Suprapubic skin (tissue), 4 donors: ENCODE measurements at regions not wholly inside any gene's neighbourhood (a gene's known extent, or its start where the extent isn't known, plus 50 kb on each side); places are given as distances from the start of the nearest gene placed in this dataset.
"Not testable (repeated sequence)": the region's sequence is repeated elsewhere in the genome, so short reads cannot be mapped to it uniquely, and the experiment has no call there.

Source experiments
- DNase-seq, 2 donors: peaks; one replicate each; pipeline ENCODE4 v3.0.0-alpha.2; 2019; ENCODE audit warnings: low spot score in 2 of 2
- H3K27ac ChIP-seq: fragments of 200-600 bp; sonication (generic); one replicate; pipeline ENCODE4 v1.5.1; 2019
- H3K27me3 ChIP-seq: fragments of 200-600 bp; sonication (generic); one replicate; pipeline ENCODE4 v1.5.1; 2019
- H3K36me3 ChIP-seq: fragments of 200-600 bp; sonication (generic); one replicate; pipeline ENCODE4 v1.5.1; 2019
- H3K4me1 ChIP-seq: fragments of 200-600 bp; sonication (generic); one replicate; pipeline ENCODE4 v1.5.1; 2019
- H3K4me3 ChIP-seq: fragments of 200-600 bp; sonication (generic); one replicate; pipeline ENCODE4 v1.5.1; 2019; ENCODE audit warnings: mild to moderate bottlenecking
- H3K9me3 ChIP-seq: fragments of 200-600 bp; sonication (generic); one replicate; pipeline ENCODE4 v1.5.1; 2019
- EP300 ChIP-seq: sonication (generic); formaldehyde crosslinking; IDR thresholded peaks from one replicate; pipeline ENCODE4 v1.6.1; 2017; ENCODE audit warnings: antibody characterized with exemption
- POLR2A ChIP-seq, 2 donors: fragments of 450-650 bp; IDR thresholded peaks; one replicate each; pipeline ENCODE4 v1.6.1; 2017; ENCODE audit warnings: antibody characterized with exemption in 2 of 2, mild to moderate bottlenecking in 2 of 2, moderate library complexity in 2 of 2
- POLR2AphosphoS5 ChIP-seq, 3 donors: sonication (generic); formaldehyde crosslinking; IDR thresholded peaks; one replicate each; pipeline ENCODE4 v1.6.1; 2017; ENCODE audit warnings: antibody characterized with exemption in 3 of 3
- WGBS: methylation state at CpG from one replicate; pipeline ENCODE4 v1.1.5; 2018; 5-methylcytosine and 5-hydroxymethylcytosine counted together
- TF ChIP-seq, protein P1 (sequence below), 2 donors: fragments of 200-600 bp in 1 of 2; fragments of 450-650 bp in 1 of 2; sonication (generic) in 1 of 2; IDR thresholded peaks; one replicate each; pipeline ENCODE4 v1.5.1; 2016 to 2019; ENCODE audit warnings: antibody characterized with exemption in 2 of 2, mild to moderate bottlenecking in 1 of 2, moderate library complexity in 1 of 2

DNA sequence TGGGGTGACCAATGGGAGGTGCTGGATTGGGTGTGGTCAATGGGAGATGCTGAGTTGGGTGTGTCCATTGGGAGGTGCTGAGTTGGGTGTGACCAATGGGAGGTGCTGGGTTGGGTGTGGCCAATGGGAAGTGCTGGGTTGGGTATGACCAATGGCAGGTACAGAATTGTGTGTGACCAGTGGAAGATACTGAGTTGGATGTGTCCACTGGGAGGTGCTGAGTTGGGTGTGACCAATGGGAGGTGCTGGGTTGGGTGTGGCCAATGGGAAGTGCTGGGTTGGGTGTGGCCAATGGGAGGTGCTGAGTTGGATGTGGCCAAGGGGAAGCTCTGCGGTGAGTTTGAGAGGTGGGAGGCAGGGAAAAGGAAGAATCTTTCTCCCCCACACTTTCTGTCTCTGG is 250.0 kb upstream of the PROK2 start:
- Histone ChIP-seq H3K27me3 (peaks cover 6% of the 10 kb centered on the region), H3K36me3 (no peaks in the 10 kb centered on the region), H3K4me3 (no peak overlapping the region), H3K9me3 (no peaks in the 10 kb centered on the region), H3K4me1 (no peaks in the 10 kb centered on the region), H3K27ac (no peak overlapping the region)
- TF ChIP-seq EP300 (no peak), POLR2A (IDR thresholded peaks at IDR 0.05) (no peak), POLR2AphosphoS5 (IDR thresholded peaks at IDR 0.05) (no peak)
- TF ChIP-seq, protein P1, sequence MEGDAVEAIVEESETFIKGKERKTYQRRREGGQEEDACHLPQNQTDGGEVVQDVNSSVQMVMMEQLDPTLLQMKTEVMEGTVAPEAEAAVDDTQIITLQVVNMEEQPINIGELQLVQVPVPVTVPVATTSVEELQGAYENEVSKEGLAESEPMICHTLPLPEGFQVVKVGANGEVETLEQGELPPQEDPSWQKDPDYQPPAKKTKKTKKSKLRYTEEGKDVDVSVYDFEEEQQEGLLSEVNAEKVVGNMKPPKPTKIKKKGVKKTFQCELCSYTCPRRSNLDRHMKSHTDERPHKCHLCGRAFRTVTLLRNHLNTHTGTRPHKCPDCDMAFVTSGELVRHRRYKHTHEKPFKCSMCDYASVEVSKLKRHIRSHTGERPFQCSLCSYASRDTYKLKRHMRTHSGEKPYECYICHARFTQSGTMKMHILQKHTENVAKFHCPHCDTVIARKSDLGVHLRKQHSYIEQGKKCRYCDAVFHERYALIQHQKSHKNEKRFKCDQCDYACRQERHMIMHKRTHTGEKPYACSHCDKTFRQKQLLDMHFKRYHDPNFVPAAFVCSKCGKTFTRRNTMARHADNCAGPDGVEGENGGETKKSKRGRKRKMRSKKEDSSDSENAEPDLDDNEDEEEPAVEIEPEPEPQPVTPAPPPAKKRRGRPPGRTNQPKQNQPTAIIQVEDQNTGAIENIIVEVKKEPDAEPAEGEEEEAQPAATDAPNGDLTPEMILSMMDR (IDR thresholded peaks at IDR 0.05), result no peak
- DNase-seq, result no peak
- 94% methylated on average over 1 of the region's 1 CpG for WGBS

DNA sequence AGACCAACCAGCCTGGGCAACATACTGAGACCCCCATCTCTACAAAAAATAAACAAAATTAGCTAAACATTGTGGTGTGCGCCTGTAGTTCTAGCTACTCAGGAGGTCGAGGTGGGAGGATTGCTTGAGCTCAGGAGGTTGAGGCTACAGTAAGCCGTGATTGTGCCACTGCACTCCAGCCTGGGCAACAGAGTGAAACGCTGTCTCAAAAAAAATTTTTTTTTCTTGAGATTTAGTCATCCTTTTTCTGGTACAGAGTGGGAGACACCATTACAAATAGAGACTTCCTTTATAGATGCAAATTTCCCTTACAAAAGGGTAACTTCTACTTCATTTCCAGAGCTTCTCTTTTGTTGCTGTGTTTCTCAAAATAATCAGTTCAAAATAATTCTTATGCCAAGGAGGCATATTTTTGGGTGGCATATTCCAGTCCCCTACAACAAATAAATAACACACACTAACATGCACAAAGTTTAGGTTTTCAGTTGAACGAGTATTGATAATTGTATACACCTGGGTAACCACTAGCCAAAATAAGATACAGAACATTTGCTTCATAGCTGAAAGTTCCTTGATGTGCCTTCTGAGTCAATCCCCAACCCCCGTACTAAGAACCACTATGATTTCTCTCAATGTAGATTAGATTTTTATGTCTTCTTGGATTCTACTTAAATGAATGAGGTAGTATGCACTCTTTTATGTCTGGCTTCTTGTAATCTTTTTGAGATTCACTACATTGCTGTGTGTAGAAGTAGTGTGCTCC is 248.9 kb upstream of the PROK2 start:
- no peaks in the 10 kb centered on the region for H3K36me3 ChIP-seq
- TF ChIP-seq, protein P1 (IDR thresholded peaks at IDR 0.05), result no peak
- TF ChIP-seq POLR2A (IDR thresholded peaks at IDR 0.05), result no peak
- no peak for TF ChIP-seq POLR2AphosphoS5 (IDR thresholded peaks at IDR 0.05)
- no peak for TF ChIP-seq EP300
- DNase-seq, result no peak
- no peaks in the 10 kb centered on the region for H3K4me1 ChIP-seq
- no peak overlapping the region for H3K4me3 ChIP-seq
- WGBS, result 91% methylated on average over 6 of the region's 6 CpGs
- H3K27ac ChIP-seq, result no peak overlapping the region
- H3K9me3 ChIP-seq, result no peaks in the 10 kb centered on the region
- H3K27me3 ChIP-seq, result peaks cover 4% of the 10 kb centered on the region

DNA sequence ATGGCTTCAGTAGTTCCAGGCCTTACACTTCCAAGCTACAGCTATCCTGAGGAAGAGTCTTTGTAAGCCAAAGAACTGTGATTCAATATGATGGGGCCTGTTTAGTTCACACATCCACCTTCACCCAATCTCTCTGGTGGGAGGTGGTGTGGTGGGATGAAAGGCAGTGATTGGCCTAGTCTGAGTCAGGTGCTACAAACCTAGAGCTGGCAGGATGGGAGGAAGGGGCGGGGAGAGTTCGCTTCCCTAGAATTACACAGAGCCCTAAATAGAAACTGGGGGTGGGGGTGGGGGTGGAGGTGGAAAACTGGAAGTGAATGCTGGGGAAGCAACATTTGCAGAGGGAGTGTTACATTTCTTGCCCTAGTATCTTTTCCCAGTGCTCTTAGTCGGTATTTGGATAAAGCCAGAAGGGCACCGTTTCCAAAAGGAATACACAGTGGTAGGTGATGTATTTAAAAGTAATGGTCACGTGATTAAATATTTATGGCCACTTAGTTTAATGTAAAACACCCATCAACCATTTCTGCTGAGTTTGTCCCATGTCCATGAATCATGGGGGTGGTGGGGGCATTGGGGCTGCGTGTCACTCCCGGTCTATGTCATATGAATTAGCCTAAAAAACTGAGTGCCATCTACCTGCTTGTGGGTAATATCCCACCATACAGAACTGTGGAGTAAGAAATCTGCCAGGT is 247.6 kb upstream of the PROK2 start:
- Histone ChIP-seq H3K9me3 (no peaks in the 10 kb centered on the region), H3K4me3 (no peak overlapping the region), H3K36me3 (no peaks in the 10 kb centered on the region), H3K27me3 (peaks cover 4% of the 10 kb centered on the region), H3K27ac (no peak overlapping the region), H3K4me1 (no peaks in the 10 kb centered on the region)
- DNase-seq, result no peak
- TF ChIP-seq EP300, result no peak
- no peak for TF ChIP-seq POLR2AphosphoS5 (IDR thresholded peaks at IDR 0.05)
- TF ChIP-seq POLR2A (IDR thresholded peaks at IDR 0.05), result no peak
- TF ChIP-seq, protein P1 (IDR thresholded peaks at IDR 0.05), result no peak
- 88% methylated on average over 7 of the region's 7 CpGs for WGBS

DNA sequence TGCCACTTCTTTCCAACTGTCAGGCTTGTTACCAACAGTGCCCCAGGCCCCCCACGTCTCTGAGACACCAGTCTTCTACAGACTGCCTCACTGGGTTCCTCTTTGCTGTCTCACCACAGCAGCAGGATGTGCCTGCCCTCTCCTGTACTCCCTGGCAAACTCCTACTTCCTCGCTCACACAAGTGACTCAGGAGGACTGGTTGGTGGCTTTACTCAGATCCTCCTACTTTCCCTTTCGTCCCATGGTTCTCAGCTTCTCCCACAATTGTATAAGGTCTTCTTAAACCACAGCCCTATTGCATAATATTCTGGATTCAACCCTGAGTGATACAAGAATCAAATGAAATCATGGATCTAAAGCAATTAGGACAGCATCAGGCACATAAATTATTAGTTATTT is 246.6 kb upstream of the PROK2 start:
- H3K4me3 ChIP-seq, result no peak overlapping the region
- H3K27me3 ChIP-seq, result peaks cover 2% of the 10 kb centered on the region
- H3K27ac ChIP-seq, result no peak overlapping the region
- no peaks in the 10 kb centered on the region for H3K4me1 ChIP-seq
- WGBS, result 85% methylated on average over 3 of the region's 3 CpGs
- no peaks in the 10 kb centered on the region for H3K36me3 ChIP-seq
- DNase-seq, result no peak
- TF ChIP-seq, protein P1 (IDR thresholded peaks at IDR 0.05), result no peak
- H3K9me3 ChIP-seq, result no peaks in the 10 kb centered on the region

DNA sequence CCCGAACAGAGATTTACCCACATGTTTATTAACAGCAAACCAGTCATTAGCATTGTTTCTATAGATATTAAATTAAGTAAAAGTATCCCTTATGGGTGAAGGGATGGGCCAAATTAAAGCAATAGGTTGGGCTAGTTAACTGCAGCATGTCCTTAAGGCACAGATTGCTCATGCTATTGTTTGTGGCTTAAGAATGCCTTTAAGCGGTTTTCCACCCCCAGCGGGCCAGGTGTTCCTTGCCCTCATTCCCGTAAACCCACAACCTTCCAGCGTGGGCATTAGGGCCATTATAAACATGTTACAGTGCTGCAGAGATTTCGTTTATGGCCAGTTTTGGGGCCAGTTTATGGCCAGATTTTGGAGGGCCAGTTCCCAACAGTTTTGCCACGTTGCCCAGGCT is 245.3 kb upstream of the PROK2 start:
- H3K27ac ChIP-seq, H3K4me1 ChIP-seq, H3K4me3 ChIP-seq, DNase-seq, H3K9me3 ChIP-seq, H3K36me3 ChIP-seq, H3K27me3 ChIP-seq: not testable (repeated sequence)
- 88% methylated on average over 7 of the region's 7 CpGs for WGBS

DNA sequence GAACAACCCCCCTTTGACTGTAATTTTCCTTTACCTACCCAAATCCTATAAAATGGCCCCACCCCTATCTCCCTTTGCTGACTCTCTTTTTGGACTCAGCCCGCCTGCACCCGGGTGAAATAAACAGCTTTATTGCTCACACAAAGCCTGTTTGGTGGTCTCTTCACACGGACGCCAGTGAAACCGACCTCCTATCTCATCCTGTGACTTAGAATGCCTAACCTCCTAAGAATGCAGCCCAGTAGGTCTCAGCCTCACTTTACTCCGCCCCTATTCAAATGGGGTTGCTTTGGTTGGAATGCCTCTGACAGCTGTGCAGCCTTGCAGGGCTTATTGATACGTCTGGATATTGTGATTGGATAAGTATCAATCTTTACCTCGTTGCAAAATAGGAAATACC is 243.8 kb upstream of the PROK2 start:
- WGBS, result 75% methylated on average over 8 of the region's 8 CpGs
- DNase-seq, H3K27me3 ChIP-seq: not testable (repeated sequence)

DNA sequence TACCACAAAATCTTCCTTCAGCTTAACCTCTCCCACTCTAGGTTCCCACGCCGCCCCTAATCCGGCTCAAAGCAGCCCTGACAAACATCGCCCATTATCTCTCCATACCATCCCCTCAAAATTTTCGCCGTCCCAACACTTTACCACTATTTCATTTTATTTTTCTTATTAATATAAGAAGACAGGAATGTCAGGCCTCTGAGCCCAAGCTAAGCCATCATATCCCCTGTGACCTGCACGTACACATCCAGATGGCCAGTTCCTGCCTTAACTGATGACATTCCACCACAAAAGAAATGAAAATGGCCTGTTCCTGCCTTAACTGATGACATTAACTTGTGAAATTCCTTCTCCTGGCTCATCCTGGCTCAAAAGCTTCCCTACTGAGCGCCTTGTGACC is 243.4 kb upstream of the PROK2 start:
- not testable (repeated sequence) for H3K4me1 ChIP-seq, H3K36me3 ChIP-seq, H3K27ac ChIP-seq, H3K9me3 ChIP-seq, H3K27me3 ChIP-seq, DNase-seq, H3K4me3 ChIP-seq
- WGBS, result 96% methylated on average over 8 of the region's 8 CpGs

More for the DNA sequence above, 243.8 kb upstream of the PROK2 start:
- H3K36me3 ChIP-seq, H3K4me1 ChIP-seq, H3K27ac ChIP-seq, H3K4me3 ChIP-seq, H3K9me3 ChIP-seq: not testable (repeated sequence)

DNA sequence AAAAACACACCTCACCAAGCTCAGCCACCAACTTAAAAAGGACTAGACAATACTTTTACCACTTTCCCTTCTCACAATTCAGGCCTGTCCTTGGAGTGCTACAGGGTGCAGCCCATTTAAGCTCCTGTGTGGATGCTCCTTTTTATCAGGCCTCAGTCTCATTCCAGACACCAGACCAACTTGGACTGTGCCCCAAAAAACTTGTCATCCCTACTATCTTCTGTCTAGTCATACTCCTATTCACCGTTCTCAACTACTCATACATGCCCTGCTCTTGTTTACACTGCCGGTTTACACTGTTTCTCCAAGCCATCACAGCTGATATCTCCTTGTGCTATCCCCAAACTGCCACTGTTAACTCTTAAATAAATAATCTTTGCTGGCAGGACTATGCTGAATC is 242.8 kb upstream of the PROK2 start:
- H3K36me3 ChIP-seq, H3K27ac ChIP-seq, H3K4me3 ChIP-seq, H3K9me3 ChIP-seq, H3K27me3 ChIP-seq, H3K4me1 ChIP-seq, DNase-seq: not testable (repeated sequence)
- WGBS, result 88% methylated on average over 2 of the region's 2 CpGs
